ENCODE measurements at regions not wholly inside any gene's neighbourhood (a gene's known extent, or its start where the extent isn't known, plus 50 kb on each side); places are given as distances from the start of the nearest gene placed in this dataset.

GRCh38 chr2:72003796-72004195 is 143.9 kb downstream of the CYP26B1 start:
- H3K4me3 ChIP-seq (ENCODE audit: low read length), result no peak overlapping the region
- H3K9ac ChIP-seq (ENCODE audit: low read length), result no peak overlapping the region
- H4K20me1 ChIP-seq (ENCODE audit: insufficient read depth, low read length), result no peaks in the 10 kb centered on the region
- no peaks in the 10 kb centered on the region for H3K36me3 ChIP-seq (replicated peaks; ENCODE audit: low read depth, low read length)
- H3K79me2 ChIP-seq (ENCODE audit: low read length), result no peaks in the 10 kb centered on the region
- H3K27me3 ChIP-seq (ENCODE audit: low read depth, low read length), result peaks cover 10% of the 10 kb centered on the region
- H3K4me2 ChIP-seq (ENCODE audit: low read length), result no peak overlapping the region
- H3K9me3 ChIP-seq (ENCODE audit: insufficient read depth, low read length), result no peaks in the 10 kb centered on the region
- TF ChIP-seq CTCF (IDR thresholded peaks at IDR 0.05; ENCODE audit: low read depth, low read length), result no peak
- TF ChIP-seq EZH2phosphoT487 (IDR thresholded peaks at IDR 0.05; ENCODE audit: low read depth), result no peak
- H3K27ac ChIP-seq (ENCODE audit: low read length), result no peak overlapping the region
- no peaks in the 10 kb centered on the region for H3K4me1 ChIP-seq (ENCODE audit: low read length)
- no peak overlapping the region for H2AFZ ChIP-seq (ENCODE audit: low read depth, low read length)

GRCh38 chr2:72003124-72003523 is 144.5 kb downstream of the CYP26B1 start:
- no peak overlapping the region for H3K4me2 ChIP-seq (ENCODE audit: low read length)
- H3K79me2 ChIP-seq (ENCODE audit: low read length), result no peaks in the 10 kb centered on the region
- H3K36me3 ChIP-seq (replicated peaks; ENCODE audit: low read depth, low read length), result no peaks in the 10 kb centered on the region
- H3K4me1 ChIP-seq (ENCODE audit: low read length), result no peaks in the 10 kb centered on the region
- H3K27ac ChIP-seq (ENCODE audit: low read length), result no peak overlapping the region
- H3K9me3 ChIP-seq (ENCODE audit: insufficient read depth, low read length), result no peaks in the 10 kb centered on the region
- H3K4me3 ChIP-seq (ENCODE audit: low read length), result no peak overlapping the region
- H2AFZ ChIP-seq (ENCODE audit: low read depth, low read length), result no peak overlapping the region
- TF ChIP-seq EZH2phosphoT487 (IDR thresholded peaks at IDR 0.05; ENCODE audit: low read depth) (no peak), CTCF (IDR thresholded peaks at IDR 0.05; ENCODE audit: low read depth, low read length) (no peak)
- H3K27me3 ChIP-seq (ENCODE audit: low read depth, low read length), result peaks cover 14% of the 10 kb centered on the region
- no peak overlapping the region for H3K9ac ChIP-seq (ENCODE audit: low read length)
- H4K20me1 ChIP-seq (ENCODE audit: insufficient read depth, low read length), result no peaks in the 10 kb centered on the region

- Histone ChIP-seq H3K27ac (ENCODE audit: low read length) (no peak overlapping the region), H3K36me3 (replicated peaks; ENCODE audit: low read depth, low read length) (no peaks in the 10 kb centered on the region), H3K79me2 (ENCODE audit: low read length) (no peaks in the 10 kb centered on the region), H2AFZ (ENCODE audit: low read depth, low read length) (no peak overlapping the region), H3K4me2 (ENCODE audit: low read length) (no peak overlapping the region), H3K27me3 (ENCODE audit: low read depth, low read length) (peaks cover 14% of the 10 kb centered on the region), H3K9ac (ENCODE audit: low read length) (no peak overlapping the region), H3K9me3 (ENCODE audit: insufficient read depth, low read length) (no peaks in the 10 kb centered on the region), H3K4me3 (ENCODE audit: low read length) (no peak overlapping the region), H4K20me1 (ENCODE audit: insufficient read depth, low read length) (no peaks in the 10 kb centered on the region), H3K4me1 (ENCODE audit: low read length) (no peaks in the 10 kb centered on the region)
- TF ChIP-seq EZH2phosphoT487 (IDR thresholded peaks at IDR 0.05; ENCODE audit: low read depth) (no peak), CTCF (IDR thresholded peaks at IDR 0.05; ENCODE audit: low read depth, low read length) (no peak)
Observed at GRCh38 chr2:72001937-72002690, 145.5 kb downstream of the CYP26B1 start.

- no peak overlapping the region for H3K4me2 ChIP-seq (ENCODE audit: low read length)
- no peak overlapping the region for H3K9ac ChIP-seq (ENCODE audit: low read length)
- H3K4me3 ChIP-seq (ENCODE audit: low read length), result no peak overlapping the region
- no peak overlapping the region for H3K27ac ChIP-seq (ENCODE audit: low read length)
- TF ChIP-seq EZH2phosphoT487 (IDR thresholded peaks at IDR 0.05; ENCODE audit: low read depth), result no peak
- H3K36me3 ChIP-seq (replicated peaks; ENCODE audit: low read depth, low read length), result no peaks in the 10 kb centered on the region
- H2AFZ ChIP-seq (ENCODE audit: low read depth, low read length), result no peak overlapping the region
- no peaks in the 10 kb centered on the region for H3K9me3 ChIP-seq (ENCODE audit: insufficient read depth, low read length)
- H4K20me1 ChIP-seq (ENCODE audit: insufficient read depth, low read length), result no peaks in the 10 kb centered on the region
- H3K27me3 ChIP-seq (ENCODE audit: low read depth, low read length), result peaks cover 14% of the 10 kb centered on the region
- no peaks in the 10 kb centered on the region for H3K4me1 ChIP-seq (ENCODE audit: low read length)
- no peaks in the 10 kb centered on the region for H3K79me2 ChIP-seq (ENCODE audit: low read length)
Observed at GRCh38 chr2:72000110-72000509, 147.6 kb downstream of the CYP26B1 start.
